CD4-positive, alpha-beta T cell treated with Interleukin-15 for 1 hour (primary cell): ENCODE measurements at regions not wholly inside any gene's neighbourhood (a gene's known extent, or its start where the extent isn't known, plus 50 kb on each side); places are given as distances from the start of the nearest gene placed in this dataset.
"Not testable (repeated sequence)": the region's sequence is repeated elsewhere in the genome, so short reads cannot be mapped to it uniquely, and the experiment has no call there.

ENCODE experiments used
- DNase-seq: peaks from one replicate; pipeline ENCODE4 v3.0.0-alpha.2; 2020

DNA sequence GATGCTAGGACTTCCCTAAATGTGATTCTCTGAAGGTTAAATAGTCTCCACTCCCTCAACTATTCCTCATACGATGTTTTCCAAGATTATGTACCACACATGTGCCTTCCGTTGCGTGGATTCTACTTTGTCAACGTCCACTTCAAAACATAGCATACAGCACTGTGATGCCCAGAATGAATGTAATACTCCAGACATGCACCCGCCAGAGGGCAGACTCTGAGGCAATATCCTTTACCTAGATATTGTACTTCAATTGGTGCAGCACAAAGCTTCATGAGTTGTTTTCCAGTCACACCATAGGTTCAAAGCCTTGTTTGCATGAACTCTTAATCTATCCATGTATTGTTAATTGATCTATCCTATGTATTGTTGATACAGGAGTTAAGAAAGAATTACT is 201.0 kb upstream of the NABP1 start:
- no peak for DNase-seq

- DNase-seq = no peak
Measured at GRCh38 chr2:191478799-191479679, 198.9 kb upstream of the NABP1 start.

DNA sequence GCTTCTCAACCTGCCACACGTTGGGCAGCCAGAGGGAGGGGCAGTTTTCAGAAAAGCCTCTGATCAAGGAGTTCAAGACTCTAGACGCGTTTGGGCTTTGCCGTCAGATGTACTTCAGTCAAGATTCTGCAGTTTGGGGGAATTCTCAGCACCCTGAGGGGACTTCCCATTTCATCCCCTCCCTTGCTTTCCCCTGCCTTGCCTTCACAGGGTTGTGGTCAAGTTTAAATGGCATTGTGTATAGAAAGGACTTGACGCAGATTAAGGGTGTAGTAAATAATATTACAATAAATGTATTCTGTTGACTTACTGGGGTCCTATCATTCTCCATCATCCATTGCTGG is 198.3 kb upstream of the NABP1 start:
- no peak for DNase-seq

DNA sequence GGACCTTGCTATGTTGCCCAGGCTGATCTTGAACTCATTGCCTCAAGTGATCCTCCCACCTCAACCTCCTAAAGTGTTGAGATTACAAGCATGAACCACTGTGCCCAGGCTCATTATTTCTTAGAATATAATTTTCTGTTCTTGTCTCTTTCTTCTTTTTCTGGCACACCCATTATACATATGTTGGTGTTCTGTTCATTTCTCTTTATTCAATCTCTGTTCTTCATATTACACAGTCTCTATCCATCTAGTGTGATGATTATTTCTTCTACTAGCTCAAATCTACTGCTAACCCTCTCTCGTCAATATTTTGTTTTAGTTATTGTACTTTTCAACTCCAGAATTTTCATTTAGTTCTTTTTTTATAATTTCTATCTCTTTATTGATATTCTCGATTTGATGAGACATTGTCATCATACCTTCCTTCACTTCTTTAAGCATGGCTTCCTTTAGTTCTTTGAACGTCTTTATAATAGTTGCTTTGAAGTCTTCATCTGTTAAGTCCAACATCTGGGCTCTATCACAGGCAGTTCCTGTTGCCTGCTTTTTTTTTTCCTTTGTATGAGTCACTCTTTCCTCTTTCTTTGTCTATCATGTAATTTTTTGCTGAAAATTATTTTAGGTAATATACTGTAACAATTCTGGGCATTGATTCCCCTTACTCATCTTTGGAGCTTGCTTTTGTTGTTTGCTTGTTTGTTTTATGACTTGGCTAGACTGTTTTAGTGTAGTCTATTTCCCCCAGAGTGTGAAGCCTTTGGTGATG is 196.4 kb upstream of the NABP1 start:
- DNase-seq = no peak

DNA sequence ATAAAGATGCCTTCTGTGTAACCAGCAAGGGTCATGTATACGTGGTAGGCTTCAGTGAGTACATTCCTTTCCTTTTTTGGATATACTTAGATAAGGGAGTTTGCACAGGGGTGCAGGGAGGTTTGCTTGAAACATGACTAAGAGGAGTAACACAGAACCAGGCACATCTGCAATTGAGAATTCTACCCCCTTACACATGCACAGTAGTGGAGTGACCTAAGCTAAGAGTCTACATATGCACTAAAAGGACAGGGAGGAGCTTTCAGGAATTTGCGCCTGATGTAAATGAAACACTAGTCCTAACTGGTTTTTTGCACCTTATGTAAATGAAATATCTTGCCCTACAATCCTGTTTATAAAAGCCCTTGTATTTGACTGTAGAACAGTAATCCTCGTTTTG is 194.8 kb upstream of the NABP1 start:
- DNase-seq = no peak

DNA sequence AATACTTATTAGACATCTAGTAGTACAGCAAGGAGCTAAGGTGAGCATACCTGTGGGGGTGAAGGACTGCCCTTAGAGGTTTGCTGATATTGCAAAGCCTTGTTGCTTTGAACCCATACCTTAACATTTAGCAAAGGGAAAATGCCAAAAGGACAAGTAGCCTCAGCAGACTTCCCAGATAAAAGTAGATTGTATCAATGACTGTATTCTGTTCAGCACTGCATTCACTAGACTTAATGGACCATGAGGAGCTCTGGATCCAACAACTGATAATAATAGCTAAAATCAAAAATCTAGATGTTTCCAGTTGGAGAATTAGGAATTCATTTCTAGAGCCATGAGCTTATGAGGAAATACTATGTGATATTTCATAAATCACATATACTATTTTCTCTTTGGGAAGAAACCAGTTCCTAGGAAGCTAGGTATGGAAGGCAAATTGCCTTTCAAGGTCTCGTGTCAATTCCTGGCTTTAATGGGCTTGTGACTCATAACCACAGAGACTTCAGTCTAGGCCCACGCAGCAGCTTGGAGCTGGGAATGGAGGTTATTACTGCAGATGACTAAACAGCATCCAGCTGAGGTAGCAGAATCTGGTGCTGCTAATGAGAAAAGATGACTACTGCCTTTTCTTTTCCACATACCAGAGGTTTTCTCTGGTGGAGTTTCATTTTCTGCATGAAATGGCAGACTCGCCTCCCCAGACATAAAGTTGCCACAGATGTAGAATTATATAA is 191.2 kb upstream of the NABP1 start:
- DNase-seq = no peak

DNA sequence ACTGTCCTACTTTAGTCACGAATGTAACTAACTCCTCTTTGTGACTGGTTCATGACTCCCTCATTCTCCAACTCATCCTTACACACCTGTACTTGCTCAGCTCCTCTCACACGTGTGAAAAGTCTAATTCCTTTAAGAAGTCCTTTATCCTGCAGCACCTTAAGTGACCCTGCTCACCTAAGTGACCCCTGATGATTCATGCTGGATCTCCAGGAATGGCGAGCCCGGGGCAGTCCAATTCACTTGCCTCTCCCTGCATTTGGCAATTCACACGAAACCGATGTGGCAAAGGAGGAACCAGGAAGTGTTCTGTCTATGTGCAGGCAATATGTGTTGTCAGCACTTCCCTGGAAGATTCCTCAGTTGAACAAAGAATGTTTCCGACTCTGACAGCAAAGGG is 189.8 kb upstream of the NABP1 start:
- no peak for DNase-seq

- no peak for DNase-seq
Measured at GRCh38 chr2:191489177-191489576, 188.8 kb upstream of the NABP1 start.

DNA sequence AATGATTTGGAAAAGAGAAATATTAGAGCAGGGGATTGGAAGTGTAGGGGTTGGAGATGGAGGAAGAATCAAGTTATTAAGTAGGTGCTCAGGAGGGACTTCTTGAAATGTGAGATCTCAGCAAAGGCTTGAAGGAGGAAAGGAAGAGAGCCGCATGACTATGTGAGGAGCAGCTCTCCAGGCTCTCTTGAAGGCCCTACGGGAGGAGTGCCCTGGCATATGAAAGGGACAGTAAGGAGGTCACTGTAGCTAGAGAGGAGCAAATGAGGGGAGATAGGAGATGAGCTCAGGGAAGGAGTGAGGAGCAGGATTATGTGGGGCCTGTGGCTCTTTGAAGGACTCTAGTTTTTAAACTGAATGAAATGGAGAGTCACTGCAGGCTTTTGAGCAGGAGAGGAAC is 181.1 kb upstream of the NABP1 start:
- DNase-seq = no peak

GRCh38 chr2:191497822-191498221 is 180.1 kb upstream of the NABP1 start:
- no peak for DNase-seq

DNA sequence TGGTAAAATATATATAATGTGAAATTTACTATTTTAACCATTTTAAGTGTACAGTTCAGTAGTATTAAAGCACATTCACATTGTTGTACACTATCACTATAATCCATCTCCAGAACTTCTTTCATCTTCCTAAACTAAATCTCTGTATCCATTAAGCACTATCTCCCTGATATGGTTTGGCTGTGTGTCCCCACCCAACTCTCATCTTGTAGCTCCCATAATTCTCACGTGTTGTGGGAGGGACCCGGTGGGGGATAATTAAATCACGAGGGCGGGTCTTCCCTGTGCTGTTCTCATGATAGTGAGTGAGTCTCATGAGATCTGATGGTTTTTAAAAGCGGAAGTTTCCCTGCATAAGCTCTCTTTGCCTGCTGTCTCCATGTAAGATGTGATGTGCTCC is 178.9 kb upstream of the NABP1 start:
- no peak for DNase-seq

- DNase-seq = no peak
Measured at GRCh38 chr2:191499874-191500565, 177.9 kb upstream of the NABP1 start.

- no peak for DNase-seq
Measured at GRCh38 chr2:191500566-191500883, 177.4 kb upstream of the NABP1 start.

GRCh38 chr2:191500884-191501560 is 176.9 kb upstream of the NABP1 start:
- DNase-seq = no peak

DNA sequence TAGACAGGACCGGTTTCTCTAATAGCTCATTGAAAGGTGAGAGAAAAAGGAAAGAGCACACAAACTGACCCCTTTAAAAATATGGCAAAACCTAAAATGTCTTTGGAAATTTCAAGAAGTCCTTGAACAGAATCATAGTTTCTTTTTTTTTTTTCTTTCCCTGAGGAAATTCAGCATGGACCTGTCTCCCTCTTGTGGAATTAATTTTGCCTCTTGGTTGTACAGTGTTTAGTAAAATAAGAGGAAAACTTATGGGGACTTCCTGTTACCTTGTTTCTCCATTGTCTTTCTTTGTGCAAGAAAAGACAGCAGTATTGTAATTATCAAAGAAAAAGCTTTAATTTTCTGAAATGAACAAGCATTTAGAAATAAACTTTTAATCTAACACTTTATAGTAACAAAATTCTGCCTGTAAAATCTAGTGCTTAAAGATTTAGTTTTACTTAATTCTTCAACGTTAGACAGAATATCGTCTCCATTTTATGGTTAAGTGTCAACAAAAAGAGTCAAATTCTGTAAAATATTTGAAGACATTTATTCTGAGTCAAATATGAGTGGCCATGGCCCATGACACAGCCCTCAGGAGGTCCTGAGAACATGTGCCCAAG is 176.3 kb upstream of the NABP1 start:
- DNase-seq = no peak

- no peak for DNase-seq
Measured at GRCh38 chr2:191506515-191506914, 171.4 kb upstream of the NABP1 start.

- DNase-seq = not testable (repeated sequence)
Measured at GRCh38 chr2:191507252-191507853, 170.6 kb upstream of the NABP1 start.

- no peak for DNase-seq
Measured at GRCh38 chr2:191508738-191509137, 169.2 kb upstream of the NABP1 start.

DNA sequence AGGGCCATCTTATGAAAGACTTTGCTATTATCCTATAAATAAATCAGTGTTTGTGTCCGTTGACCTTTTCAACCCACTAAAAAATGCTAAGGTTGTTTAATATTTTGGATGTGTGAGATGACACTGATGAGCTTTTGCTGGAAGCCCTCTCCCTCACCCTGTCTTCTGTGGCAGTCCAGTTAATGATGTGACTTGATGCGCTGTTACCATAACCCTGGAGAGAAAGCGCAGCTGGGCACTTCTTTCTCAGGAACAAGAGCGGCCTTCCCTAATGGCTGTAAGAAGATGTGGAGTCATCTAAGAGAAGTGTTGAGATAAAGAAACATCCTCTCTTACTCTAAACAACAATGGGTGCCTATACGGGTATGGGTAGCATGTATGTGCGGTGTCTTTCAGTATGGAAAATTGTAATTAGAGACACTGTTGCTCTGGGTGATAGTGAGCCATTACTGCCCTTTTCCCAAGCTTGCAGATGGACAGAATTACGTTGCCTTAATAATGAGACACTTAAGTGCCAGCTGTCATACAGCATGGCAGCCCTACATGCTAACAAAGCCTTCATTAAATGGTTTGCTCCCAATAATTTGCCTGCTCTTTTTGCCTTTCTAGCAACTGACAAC is 165.6 kb upstream of the NABP1 start:
- no peak for DNase-seq

DNA sequence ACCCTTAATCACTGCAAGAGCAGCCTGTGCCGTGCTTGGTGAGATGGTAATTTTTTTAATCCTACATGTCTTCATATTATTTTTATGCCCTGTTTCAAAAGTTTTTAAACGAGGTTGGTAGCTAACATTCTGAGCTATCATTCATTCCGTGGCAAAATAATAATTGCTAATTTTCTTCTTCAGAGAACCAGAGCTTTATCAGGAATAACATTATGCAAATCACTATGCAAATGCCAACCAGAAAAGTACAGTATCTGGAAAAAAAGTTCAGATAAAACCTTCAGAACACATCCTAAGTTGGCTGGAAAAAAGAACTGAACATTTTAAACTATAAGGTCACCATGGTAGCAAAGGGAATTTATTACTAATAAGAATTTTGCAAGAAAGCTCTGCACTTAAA is 165.1 kb upstream of the NABP1 start:
- no peak for DNase-seq

DNA sequence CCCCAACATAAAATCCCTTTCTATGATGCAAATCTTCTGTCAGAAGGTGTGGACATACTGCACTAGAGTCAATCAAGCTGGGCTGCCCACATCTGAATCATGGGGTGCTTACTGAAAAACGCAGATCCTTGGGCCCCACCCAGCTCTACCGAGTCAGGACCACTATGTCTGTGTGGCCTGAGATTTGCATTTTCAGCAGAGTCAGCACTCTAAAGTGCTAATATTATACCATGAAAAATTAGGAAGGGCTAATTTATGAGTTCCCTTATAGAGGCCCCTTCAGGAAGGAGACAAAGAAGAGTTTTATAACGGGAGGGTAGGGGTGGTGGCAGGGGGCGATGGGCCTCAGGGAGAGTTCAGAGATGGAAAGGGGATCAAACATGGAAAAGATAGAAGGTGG is 163.3 kb upstream of the NABP1 start:
- no peak for DNase-seq
